ENCODE measurements at regions not wholly inside any gene's neighbourhood (a gene's known extent, or its start where the extent isn't known, plus 50 kb on each side); places are given as distances from the start of the nearest gene placed in this dataset.
"Not testable (repeated sequence)": the region's sequence is repeated elsewhere in the genome, so short reads cannot be mapped to it uniquely, and the experiment has no call there.

DNA sequence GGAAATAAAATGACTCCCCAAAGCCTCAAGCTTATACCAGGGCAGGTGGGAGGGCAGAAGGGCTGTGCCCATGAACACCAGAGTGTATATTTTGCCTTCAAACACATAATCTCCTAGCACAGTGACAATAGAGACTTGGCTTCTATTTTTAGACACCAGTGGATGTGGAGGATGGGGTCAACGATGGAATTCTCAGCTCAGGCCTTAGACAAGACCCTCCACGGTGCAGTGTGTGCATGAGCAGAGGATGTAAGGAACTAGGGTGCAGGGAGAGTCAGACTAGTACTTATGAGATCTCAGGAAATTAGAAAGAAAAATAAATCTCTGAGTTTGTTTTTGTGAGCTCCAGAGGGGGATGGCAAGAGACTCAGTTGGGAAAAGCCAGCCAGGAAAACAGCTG lies 113.6 kb upstream of the CADM1 start:
- DNase-seq (ENCODE audit: low spot score), result no peak

DNA sequence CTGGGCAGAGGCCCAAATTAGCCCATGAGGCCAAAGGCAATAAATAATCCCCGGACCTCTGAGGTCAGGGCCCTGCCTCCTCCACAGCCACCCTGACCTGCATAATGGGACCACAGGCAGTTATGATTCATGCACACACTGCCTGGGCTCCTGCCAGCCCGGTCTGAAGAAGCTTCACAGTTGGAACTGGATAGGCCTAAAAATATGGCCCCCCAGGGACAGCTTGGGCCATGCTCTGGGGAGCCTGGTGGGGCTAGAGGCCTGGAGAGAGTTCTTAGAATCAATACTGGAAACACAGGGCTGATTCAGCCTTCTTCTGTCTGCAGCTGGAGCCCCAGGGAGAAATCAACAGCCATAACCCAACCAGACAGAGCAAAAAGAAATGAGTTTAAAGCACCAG lies 112.8 kb upstream of the CADM1 start:
- DNase-seq (ENCODE audit: low spot score), result no peak

DNA sequence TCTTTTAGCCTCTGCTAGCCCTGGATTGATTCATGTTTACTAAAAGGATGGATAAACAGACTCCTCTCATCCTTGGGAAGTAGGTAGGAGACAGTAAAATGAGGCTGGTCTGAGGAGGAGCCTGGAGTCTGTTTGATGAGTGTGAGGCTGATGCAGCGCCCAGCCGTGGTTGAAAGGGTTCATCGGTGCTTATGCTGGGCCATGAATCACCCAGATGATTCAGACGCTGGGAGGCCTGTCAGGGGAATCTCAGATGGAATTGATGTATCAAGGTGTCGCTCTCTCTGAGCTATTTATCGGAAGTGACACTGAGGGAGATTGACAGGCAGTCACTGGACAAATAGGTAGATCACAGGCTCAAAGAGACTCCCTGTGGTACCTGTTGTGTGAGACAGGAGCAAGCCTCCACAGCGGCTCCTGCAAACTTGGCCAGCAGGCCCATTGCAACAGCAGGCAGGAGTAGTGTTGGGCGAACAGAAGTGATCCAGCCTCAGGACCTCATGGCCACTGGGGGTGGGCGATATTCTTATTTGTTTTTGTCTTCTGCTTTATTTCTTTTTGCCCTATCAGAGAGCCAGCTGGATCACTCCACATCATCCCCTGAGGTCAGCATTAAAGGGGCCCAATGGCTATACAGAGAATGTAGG lies 109.9 kb upstream of the CADM1 start:
- no peak for DNase-seq (ENCODE audit: low spot score)

DNA sequence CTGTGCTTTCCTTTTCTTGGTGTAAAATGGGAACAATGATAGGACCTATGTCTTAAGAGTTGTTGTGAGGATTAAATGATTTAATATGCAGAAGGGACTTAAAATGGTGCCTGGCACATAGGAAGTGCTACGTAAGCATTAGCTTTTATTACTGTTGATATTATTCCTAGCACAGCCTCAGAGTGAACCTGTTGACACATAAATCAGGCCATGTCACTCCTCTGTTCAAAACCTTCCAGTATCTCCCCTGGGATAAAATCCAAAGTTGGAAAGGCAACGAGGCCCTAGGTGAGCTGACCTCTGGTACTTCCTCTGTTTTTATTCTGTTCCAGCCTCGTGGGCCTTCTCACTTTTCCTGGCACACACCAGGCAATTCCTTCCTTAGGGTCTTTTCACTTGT lies 108.8 kb upstream of the CADM1 start:
- no peak for DNase-seq (ENCODE audit: low spot score)

DNA sequence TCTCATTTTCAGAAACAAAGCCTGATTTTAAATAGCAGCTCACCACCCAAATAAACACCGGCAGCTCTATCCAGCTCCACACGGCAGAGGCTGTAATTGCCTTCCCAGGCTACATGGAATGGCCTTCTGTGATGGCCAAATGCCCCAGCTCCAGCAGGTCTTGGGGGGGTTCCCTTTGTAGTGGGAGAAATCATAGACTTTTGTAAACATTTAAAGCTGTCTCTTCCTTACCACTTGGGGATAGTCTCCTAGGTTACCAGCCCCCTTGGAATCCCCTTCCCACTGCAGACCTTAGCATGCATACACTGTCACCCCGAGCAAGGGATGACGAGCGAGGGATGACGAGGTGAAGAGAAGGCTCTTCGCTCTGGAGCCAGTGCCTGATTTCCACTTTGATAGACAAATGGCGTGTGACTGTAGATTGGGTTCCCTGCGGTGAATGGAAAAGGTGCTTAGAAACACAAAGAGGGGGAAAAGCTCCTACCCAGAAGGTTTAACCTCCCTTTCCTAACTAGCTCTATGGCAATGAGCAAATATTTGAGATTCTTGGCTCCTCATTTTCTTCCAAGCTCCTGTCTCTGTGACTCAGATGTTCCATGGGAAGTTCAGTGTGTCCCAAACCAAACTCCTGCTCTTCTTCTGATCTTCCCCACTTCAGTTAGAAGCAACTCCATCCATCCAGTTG lies 108.0 kb upstream of the CADM1 start:
- no peak for DNase-seq (ENCODE audit: low spot score)

DNA sequence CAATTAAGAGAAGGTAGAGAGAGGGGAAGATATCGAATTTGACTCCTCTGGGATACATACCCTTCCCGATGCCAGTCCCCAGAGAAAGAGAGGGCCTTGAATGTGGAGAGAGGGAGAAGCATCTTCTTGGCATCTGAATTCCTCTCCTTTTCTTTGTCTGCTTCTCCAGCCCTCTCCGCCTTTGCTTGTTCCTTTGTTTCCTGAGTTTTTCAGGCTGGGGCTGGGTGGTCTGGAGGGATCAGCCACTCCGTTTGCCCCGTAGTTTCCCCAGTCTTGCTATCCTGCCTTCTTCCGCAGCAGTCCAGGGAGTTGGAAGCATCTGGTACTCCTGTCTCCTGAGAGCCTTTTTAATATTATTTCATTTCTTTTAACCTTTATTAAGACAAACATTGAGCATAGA lies 107.1 kb upstream of the CADM1 start:
- no peak for DNase-seq (ENCODE audit: low spot score)

DNA sequence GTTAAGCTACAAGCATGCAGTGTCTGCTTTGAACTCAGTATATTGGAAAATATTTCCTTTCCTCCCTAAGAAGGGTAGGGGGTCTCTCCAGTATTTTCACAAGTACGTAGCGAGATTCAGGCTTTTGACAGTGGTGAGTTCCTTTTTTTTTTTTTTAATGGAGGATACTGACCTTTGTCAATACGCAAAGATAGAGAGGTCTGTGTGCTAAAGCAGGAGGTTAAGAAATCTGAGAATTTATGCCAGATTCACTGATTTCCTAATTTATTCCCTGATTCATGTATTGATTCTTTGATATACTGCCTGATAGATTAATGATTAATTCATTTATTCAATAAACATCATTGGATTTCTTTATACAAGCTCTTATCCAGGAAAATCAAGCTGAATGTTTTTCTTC lies 106.7 kb upstream of the CADM1 start:
- DNase-seq (ENCODE audit: low spot score), result no peak

DNA sequence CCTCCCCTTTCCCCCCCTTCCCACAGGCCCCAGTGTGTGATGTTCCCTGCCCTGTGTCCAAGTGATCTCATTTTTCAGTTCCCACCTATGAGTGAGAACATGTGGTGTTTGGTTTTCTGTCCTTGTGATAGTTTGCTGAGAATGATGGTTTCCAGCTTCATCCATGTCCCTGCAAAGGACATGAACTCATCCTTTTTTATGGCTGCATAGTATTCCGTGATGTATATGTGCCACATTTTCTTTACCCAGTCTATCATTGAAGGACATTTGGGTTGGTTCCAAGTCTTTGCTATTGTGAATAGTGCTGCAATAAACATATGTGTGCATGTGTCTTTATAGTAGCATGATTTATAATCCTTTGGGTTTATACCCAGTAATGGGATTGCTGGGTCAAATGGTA lies 106.0 kb upstream of the CADM1 start:
- not testable (repeated sequence) for DNase-seq (ENCODE audit: low spot score)

DNA sequence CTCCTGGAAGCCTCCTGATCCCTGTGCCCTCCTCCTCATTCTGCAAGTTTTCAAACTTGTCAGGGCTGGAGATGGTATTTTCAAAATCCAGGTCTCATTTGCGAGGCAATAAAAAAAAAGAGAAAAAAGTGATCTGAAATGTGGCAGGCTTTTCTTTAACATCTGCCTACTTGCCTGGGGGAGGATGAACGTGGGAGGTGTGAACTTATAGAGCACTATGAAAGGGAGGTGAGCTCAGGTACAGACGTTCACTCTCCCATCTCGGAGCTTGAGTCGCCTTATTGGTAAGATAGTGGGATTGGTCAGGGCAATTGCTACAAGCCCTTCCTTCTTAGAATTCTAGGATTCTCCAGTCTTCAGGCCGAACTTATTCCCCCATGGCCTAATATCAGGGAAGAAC lies 104.8 kb upstream of the CADM1 start:
- DNase-seq (ENCODE audit: low spot score), result no peak

DNA sequence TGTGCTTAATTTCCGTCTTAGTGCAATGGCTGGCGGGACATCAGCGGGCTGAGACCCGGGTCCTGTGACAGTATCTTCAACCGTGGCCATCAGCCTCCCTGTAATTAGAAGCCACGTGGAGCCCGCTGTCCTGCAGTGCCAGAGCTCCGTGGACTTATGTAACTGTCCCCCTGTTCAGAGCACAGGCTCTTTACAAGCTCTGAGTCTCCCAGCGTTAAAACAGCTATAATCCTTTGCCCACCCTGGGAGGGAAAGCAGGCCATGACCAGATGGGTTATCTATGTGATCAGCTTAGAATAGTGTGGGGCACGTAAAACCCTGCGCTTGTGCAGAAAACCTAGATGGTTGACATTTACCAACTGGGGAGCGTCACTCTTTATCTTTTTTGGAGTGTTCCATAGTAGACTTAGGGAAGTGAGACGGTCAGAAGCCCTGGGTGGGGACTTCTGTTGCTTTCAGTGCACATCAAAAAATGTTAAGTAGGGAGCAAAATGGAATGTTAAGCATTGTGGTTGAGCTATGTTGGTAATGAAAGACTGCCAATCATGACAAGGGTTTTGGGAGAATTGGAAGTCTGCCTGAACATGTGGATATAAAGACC lies 103.5 kb upstream of the CADM1 start:
- DNase-seq (ENCODE audit: low spot score), result no peak

DNA sequence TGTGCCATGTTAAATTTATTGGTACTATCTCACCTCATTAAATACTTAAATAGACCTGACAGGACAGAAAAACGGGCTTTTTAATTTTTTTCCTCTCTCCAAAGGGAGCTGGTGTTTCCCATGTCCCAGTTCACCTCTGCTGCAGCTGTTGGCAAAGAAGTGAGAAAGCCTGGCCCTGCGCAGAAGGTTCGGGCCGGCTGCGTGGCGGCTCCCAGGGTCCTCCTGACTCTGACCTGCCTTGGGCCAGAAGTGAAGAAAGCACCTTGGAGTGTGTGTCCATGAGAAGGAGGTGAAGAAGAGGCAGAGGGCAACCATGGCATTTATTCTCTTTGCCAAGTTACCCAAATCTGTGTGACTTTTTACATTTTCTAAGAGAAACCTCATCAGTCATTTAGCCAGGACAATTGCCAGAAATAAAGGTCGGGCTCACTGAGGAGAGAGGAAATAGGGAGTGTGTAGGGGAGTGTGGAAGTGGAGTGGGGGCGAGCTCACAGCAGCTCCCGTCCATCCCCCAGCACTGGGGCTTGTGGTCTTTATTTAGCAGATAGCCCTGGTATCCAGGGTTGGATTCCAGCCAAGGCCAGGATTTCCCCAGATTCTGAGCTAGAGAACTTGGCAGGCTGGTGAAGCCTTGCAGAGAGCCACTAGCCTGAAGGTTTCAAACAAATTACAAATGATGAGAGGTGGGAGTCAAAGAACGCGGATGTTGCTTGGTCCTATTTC lies 102.4 kb upstream of the CADM1 start:
- no peak for DNase-seq (ENCODE audit: low spot score)

DNA sequence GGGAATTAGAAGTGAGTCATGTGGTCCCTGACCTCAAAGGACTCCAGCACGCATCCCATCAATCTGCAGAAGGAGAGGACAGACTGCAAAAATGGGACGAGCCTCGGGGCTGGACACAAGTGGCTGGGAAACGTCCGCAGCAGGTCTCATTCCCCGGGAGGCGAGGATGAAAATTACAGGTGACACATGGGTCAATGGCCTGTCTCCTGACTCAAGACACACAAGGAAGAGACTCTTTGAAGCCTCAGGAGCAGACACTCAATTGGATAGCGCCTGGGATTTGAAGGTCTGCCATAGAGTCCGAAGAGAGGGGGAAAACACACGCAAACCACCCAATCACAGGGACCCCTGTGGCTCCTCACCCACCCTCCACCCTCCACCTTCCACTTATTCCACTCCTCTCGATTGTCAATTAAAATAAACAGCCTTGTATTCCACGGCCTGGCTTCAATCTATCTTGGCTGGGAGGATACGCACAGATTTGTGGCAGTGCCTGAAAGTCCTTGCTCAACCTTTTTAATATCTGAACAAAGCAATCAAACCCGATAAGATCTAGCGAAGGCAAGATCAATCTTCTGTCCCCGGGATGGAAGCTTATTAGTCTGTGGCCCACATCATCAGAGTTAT lies 101.8 kb upstream of the CADM1 start:
- DNase-seq (ENCODE audit: low spot score), result no peak

DNA sequence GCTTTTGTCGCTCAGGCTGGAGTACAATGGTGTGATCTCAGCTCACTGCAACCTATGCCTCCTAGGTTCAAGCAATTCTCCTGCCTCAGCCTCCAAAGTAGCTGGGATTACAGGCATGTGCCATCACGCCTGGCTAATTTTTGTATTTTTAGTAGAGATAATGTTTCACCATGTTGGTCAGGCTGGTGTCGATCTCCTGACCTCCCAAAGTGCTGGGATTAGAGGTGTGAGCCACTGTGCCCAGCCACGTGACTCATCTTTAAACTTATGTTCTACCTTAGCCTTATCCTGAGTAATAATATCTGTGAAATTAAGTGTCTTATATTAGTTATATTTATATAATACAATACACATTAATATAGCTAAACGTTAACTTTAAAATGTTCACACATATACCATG lies 101.2 kb upstream of the CADM1 start:
- not testable (repeated sequence) for DNase-seq (ENCODE audit: low spot score)

DNA sequence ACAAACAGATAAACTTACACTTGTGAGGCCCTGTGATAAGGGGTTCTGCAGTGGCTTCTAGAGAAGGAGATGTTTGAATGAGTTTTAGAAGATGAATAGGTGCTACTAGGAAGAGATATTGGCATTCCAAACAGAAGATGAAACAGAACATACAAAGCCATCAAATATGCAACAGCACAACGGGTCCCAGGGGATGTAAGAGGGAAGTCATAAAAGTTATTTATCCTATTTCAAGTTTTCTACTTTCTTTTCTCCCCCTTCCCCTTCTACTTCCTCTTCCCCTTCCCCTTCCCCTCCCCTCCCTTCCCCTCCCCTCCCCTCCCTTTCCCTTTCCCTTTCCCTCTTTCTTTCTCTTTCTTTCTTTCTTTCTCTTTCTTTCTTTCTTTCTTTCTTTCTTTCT lies 94.9 kb upstream of the CADM1 start:
- DNase-seq (ENCODE audit: low spot score), result no peak

DNA sequence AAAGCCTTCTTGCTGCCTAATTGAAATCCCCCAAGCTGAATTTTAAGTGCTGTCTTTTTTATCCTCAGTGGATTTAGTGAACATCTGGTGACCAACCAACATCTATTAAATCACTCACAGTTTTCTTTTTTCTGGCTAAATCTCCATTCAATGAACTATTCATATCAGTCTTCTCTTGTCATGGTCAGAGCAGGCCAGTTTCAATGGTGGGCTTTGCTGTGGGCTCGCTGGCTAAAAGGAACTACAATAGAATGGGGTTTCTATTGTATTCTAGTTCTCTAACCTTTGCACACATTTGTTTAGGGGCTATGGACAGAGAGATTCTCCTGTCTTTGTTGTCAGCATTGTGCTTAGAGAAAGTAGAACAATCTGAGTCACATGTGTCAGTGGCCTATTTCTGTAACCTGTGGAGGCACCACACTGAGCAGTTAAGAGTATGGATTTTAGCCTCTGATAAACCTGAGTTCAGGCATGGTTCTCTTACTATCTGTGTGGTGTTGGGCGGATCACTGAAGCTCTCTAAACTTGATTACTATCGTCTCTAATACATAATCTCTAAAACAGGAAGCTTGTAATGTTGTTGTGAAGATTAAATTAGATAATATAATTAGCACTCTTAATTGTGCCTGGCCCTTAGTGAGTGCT lies 94.2 kb upstream of the CADM1 start:
- no peak for DNase-seq (ENCODE audit: low spot score)

DNA sequence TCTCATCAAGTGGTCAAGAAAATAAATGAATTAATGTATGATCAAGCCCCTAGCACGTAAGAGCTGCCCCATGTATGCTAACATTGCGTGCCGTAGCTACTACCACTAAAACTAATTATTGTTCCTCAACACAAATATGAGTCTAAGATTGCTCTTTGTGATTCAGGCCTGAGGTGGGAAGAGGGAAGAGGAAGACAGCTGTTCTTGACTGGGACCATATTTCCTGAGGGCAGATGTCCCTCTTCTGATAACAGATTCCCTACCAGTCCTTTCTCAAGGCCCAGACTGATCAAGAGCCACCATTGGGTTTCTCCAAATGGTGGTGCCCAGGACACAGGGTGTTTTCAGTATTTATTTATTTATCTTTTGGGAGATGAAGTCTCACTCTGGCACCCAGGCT lies 87.2 kb upstream of the CADM1 start:
- no peak for DNase-seq (ENCODE audit: low spot score)

DNA sequence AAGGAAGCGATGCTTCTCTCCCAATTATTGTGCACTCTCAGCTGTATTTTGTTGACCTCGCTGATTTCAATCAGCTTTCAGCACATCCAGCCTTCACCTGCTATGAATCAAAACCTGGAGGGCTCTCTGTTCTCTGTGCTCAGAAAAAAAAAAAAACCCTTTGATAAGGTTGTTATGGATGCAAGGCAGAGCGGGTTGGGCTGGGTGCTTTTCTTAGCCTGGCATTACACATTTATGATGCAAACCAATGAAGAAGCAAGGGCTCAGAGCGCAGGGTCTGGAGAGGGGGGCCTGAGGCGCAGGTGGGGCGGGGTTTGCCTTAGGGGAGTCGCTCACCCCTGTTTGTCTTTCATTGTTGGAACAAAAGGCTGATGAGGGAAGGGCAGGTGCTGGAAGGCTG lies 86.0 kb upstream of the CADM1 start:
- DNase-seq (ENCODE audit: low spot score), result no peak

DNA sequence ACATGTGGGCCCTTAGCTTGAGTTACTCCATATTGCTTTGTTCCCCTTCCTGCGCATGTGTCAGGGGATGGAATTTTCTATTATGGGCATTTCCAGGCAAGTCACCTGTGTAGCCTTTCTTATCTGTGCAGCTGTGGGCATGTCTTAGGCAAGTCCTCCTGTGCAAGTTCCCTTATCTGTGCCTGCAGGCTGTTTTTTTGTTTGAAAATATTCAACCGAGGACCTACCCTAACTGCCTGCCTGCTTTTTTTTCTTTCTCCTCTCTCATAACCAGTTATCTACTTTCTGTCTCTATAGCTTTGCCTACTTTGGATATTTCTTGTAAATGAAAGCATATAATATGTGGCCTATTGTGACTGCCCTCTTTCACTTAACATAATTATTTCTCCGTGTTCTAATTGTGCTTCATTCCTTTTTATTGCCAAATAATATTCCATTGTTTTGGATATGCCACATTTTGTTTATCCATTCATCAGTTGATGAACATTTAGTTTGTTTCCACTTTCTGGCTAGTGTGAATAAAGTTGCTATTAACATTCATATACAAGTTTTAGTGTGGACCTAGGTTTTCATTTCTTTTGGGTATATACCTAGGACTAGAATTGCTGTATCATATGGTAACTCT lies 83.6 kb upstream of the CADM1 start:
- no peak for DNase-seq (ENCODE audit: low spot score)

DNA sequence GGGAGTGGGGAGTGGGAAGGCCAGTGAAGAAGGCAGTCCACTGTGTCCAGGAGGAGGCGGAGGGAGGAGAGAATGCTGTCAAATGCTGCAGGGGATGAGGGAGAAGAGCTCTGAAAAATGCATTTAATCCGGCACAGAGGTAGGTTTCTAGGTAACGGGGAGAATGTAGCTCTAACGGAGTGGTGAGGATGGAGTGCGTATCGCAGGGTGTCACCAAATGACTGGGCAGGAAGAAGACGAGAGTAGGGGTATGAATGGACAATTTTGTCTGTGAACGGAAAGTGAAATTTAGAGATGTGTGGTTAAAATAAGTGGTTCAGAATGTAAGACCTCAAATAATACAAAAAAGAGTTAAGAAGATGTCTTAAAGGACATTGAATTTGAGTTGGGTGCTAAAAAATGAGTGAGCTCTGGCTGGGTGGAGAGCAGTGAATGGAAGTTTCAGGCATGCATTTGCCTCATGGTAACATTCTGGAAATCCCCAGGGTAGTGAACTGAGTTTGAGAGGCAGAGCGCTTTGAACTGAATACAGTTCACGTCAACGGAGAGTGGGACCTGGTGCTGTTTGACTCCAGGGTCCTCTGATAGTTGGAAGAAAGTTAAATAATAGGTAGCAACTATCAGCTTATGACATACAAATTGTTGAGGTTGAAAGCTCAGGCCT lies 81.3 kb upstream of the CADM1 start:
- no peak for DNase-seq (ENCODE audit: low spot score)

DNA sequence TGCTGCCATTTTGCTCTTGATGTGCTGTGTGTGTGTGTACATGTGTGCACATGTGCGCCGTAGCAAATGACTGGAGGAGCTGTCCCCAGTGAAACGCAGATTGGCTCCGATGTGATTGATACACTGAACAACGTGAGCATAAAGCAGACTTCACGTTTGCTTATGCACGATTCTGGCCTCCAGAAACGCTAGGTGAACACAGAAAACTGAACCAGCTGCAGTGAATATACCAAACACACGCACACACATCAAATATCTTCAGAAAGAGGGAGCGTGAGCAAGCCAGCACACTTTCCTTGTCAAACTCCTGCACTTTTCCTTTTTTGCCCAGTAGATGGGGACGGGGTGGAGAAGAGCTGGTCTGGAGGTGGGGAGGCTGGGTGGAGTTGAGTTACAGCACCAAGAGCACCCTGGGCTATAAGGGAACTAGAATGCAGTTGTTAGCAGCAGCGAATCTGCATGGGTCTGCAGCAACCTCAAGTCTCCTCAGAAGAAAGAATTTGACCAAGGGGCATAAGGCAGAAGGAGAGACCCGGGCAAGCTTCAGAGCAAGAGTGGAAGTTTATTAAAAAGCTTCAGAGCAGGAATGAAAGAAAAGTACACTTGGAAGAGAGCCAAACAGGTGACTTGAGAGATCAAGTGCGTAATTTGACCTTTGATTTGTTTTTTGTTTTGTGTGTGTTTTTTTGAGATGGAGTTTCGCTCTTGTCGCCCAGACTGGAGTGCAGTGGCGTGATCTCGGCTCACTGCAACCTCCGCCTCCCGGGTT lies 77.8 kb upstream of the CADM1 start:
- peak; percentile 55 for DNase-seq (ENCODE audit: low spot score)

All from HT-29 (cell line).